B cell (primary cell): ENCODE measurements at regions not wholly inside any gene's neighbourhood (a gene's known extent, or its start where the extent isn't known, plus 50 kb on each side); places are given as distances from the start of the nearest gene placed in this dataset.

Experiments used
- EZH2 ChIP-seq: IDR thresholded peaks from 2 replicates; pipeline ENCODE4 v1.6.1; 2012; ENCODE audit warnings: borderline replicate concordance, low read depth, mild to moderate bottlenecking, moderate library complexity, low read length; ENCODE audit not compliant: insufficient read depth, poor library complexity, severe bottlenecking
- TF ChIP-seq, protein P1 (sequence below): fragments of 200-600 bp; IDR thresholded peaks from one replicate; pipeline ENCODE4 v1.8.0; 2022; ENCODE audit warnings: antibody characterized with exemption, mild to moderate bottlenecking

DNA sequence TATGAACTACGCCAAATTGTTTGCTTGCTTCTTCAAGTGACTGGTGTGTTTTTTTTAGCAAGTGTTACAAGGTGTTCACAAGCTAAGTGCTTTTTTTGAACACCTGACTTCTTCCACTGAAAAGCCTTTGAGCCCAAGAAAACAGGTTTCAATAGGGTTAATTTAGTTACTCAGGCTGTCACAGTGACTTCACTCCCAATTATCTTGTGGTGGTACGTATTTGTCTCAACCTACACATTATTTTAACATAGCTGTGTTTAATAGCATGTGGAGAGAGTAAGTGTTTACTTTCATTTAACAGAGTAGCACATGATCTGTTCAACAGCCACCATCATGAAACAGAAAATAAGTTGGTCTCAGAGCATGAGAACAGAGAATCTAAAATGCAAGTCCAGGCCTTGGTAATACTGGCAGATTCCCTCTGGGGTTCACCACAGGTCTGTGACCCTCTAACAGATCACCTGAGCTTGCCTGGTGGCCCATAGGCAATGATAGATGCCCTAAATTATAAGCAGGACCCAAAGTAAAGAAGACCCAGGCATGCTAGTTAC, 267.7 kb upstream of the SMARCA2 start:
- TF ChIP-seq EZH2: no peak
- TF ChIP-seq, protein P1, sequence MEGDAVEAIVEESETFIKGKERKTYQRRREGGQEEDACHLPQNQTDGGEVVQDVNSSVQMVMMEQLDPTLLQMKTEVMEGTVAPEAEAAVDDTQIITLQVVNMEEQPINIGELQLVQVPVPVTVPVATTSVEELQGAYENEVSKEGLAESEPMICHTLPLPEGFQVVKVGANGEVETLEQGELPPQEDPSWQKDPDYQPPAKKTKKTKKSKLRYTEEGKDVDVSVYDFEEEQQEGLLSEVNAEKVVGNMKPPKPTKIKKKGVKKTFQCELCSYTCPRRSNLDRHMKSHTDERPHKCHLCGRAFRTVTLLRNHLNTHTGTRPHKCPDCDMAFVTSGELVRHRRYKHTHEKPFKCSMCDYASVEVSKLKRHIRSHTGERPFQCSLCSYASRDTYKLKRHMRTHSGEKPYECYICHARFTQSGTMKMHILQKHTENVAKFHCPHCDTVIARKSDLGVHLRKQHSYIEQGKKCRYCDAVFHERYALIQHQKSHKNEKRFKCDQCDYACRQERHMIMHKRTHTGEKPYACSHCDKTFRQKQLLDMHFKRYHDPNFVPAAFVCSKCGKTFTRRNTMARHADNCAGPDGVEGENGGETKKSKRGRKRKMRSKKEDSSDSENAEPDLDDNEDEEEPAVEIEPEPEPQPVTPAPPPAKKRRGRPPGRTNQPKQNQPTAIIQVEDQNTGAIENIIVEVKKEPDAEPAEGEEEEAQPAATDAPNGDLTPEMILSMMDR: no peak
